ENCODE measurements at regions not wholly inside any gene's neighbourhood (a gene's known extent, or its start where the extent isn't known, plus 50 kb on each side); places are given as distances from the start of the nearest gene placed in this dataset.

- ChIA-PET POLR2A (no interaction called here), CTCF (ENCODE audit: low intra/inter-chr PET ratio) (no interaction called here)
- no peak overlapping the region for H3K9ac ChIP-seq (ENCODE audit: insufficient read depth in 1 of 2, low read depth in 2 of 2, low read length in 2 of 2)
- H3K9me3 ChIP-seq (replicated peaks; ENCODE audit: control insufficient read depth, insufficient read depth, low read depth, low read length) = peaks cover 8% of the 10 kb centered on the region
- H3K4me3 ChIP-seq = no peak overlapping the region
- in situ Hi-C loops (cut with MboI) = loop anchor here (10.0 kb wide), 1 partner anchor 351 kb away; no protein-coding TSS in a partner anchor
- no peak overlapping the region for H2AFZ ChIP-seq (ENCODE audit: low read depth, low read length)
- no peaks in the 10 kb centered on the region for H4K20me1 ChIP-seq (replicated peaks; ENCODE audit: control insufficient read depth, insufficient read depth, low read length)
- peaks cover 3 to 22% of the 10 kb centered on the region in 2 experiments; a peak in 4 of 5 replicates for H3K27me3 ChIP-seq (ENCODE audit: control insufficient read depth in 2 of 2, insufficient read depth in 2 of 2, low read length in 2 of 2)
- FAIRE-seq (no peak), DNase-seq (ENCODE audit: extremely low read depth in 1 of 4, low spot score in 3 of 4) (no peak), ATAC-seq (no peak)
- no peak overlapping the region for H3K4me2 ChIP-seq (ENCODE audit: insufficient read depth, low read length)
- no peak overlapping the region for H3K27ac ChIP-seq (ENCODE audit: extremely low read depth, low read depth, low read length)
- H3K4me1 ChIP-seq (replicated peaks in 1 of 2; ENCODE audit: control insufficient read depth in 2 of 2, insufficient read depth in 2 of 2, low read length in 2 of 2) = peaks cover 0 to 4% of the 10 kb centered on the region in 2 experiments; a peak in 2 of 5 replicates
- intact Hi-C loops (cut with micrococcal nuclease) = no loop called here
- H3K9me1 ChIP-seq (ENCODE audit: control insufficient read depth, insufficient read depth, low read length) = no peaks in the 10 kb centered on the region
- H3K79me2 ChIP-seq (ENCODE audit: control insufficient read depth, insufficient read depth, low read length) = no peaks in the 10 kb centered on the region
- BruUV-seq (replicated peaks) = no TSS peak
- WGBS (ENCODE audit: insufficient coverage, low coverage, missing lambda C conversion rate) = 7% methylated on average over 10 of the region's 10 CpGs
- TF ChIP-seq, protein P1, sequence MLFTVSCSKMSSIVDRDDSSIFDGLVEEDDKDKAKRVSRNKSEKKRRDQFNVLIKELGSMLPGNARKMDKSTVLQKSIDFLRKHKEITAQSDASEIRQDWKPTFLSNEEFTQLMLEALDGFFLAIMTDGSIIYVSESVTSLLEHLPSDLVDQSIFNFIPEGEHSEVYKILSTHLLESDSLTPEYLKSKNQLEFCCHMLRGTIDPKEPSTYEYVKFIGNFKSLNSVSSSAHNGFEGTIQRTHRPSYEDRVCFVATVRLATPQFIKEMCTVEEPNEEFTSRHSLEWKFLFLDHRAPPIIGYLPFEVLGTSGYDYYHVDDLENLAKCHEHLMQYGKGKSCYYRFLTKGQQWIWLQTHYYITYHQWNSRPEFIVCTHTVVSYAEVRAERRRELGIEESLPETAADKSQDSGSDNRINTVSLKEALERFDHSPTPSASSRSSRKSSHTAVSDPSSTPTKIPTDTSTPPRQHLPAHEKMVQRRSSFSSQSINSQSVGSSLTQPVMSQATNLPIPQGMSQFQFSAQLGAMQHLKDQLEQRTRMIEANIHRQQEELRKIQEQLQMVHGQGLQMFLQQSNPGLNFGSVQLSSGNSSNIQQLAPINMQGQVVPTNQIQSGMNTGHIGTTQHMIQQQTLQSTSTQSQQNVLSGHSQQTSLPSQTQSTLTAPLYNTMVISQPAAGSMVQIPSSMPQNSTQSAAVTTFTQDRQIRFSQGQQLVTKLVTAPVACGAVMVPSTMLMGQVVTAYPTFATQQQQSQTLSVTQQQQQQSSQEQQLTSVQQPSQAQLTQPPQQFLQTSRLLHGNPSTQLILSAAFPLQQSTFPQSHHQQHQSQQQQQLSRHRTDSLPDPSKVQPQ (CRISPR knock-in tag; IDR thresholded peaks at IDR 0.05; ENCODE audit: borderline replicate concordance) = no peak
- no peak for TF ChIP-seq HDAC6 (IDR thresholded peaks at IDR 0.05; ENCODE audit: low read depth, low read length)
- TF ChIP-seq, protein P2, sequence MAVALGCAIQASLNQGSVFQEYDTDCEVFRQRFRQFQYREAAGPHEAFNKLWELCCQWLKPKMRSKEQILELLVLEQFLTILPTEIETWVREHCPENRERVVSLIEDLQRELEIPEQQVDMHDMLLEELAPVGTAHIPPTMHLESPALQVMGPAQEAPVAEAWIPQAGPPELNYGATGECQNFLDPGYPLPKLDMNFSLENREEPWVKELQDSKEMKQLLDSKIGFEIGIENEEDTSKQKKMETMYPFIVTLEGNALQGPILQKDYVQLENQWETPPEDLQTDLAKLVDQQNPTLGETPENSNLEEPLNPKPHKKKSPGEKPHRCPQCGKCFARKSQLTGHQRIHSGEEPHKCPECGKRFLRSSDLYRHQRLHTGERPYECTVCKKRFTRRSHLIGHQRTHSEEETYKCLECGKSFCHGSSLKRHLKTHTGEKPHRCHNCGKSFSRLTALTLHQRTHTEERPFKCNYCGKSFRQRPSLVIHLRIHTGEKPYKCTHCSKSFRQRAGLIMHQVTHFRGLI (CRISPR knock-in tag; IDR thresholded peaks at IDR 0.05) = peak; percentile 46; the same call in 1 of the 2 replicates
- no peaks in the 10 kb centered on the region for H3K36me3 ChIP-seq (ENCODE audit: control insufficient read depth, insufficient read depth, low read length)
Observed at GRCh38 chr16:9015489-9015888, 51.8 kb upstream of the USP7 start.
